Lower lobe of right lung (tissue), 2 donors: ENCODE measurements at regions not wholly inside any gene's neighbourhood (a gene's known extent, or its start where the extent isn't known, plus 50 kb on each side); places are given as distances from the start of the nearest gene placed in this dataset.

Source experiments
- ATAC-seq, 2 donors: fragments of 200-7000 bp; cut with Tn5 transposase; one replicate each; pipeline ENCODE4 v1.9.1; 2020 to 2022; ENCODE audit warnings: mild to moderate bottlenecking in 2 of 2, moderate library complexity in 2 of 2
- DNase-seq: peaks from one replicate; pipeline ENCODE4 v3.0.0-alpha.2; 2020
- H3K27ac ChIP-seq: fragments of 200-600 bp; one replicate; pipeline ENCODE4 v1.8.0; 2022
- H3K27me3 ChIP-seq: fragments of 200-600 bp; one replicate; pipeline ENCODE4 v1.8.0; 2022; ENCODE audit warnings: low read depth
- H3K36me3 ChIP-seq: fragments of 200-600 bp; one replicate; pipeline ENCODE4 v1.8.0; 2022; ENCODE audit warnings: mild to moderate bottlenecking
- H3K4me1 ChIP-seq: fragments of 200-600 bp; one replicate; pipeline ENCODE4 v1.8.0; 2022
- H3K4me3 ChIP-seq: fragments of 200-600 bp; one replicate; pipeline ENCODE4 v1.8.0; 2022; ENCODE audit warnings: mild to moderate bottlenecking
- H3K9me3 ChIP-seq: fragments of 200-600 bp; one replicate; pipeline ENCODE4 v1.8.0; 2022
- intact Hi-C: fragments of 100-400 bp; cut with DNase I; formaldehyde crosslinking; loops from one replicate; pipeline ENCODE4 v1.11.0; 2022
- TF ChIP-seq, protein P1 (sequence below): fragments of 200-600 bp; IDR thresholded peaks from one replicate; pipeline ENCODE4 v1.8.0; 2022; ENCODE audit warnings: antibody characterized with exemption, mild to moderate bottlenecking
- donor health status: DM: no; HTN: yes; CAD: no; lungs with severe emphysema.

DNA sequence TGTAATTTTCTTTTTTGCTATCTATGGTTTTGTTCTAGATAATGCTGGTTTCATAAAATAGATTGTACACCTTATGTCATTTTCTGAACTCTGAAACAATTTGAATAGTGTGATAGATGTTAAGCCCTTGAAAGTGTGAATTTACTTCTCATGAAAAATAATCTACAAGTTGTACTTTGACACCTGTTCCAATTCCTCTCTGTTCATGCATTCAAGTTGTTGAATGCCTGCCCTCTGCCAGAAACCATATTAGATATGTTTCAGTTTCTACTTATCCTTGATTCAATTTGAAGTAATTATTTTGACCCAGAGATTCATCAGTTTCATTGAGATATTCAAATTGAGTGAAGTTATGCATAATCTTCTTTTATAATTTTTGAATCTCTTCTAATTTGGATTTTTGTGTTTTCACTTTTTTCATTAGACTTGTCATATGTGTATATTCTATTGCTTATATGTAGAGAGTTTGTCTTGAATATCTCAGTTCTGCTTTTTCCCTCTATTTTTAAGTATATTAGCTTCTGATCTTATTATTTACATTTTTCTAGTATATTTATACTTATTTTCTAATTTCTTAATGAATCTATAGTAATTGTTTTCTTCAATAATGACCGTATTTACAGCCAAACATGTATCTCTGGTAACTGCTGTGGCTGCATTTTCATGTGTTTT is 143.3 kb upstream of the TACR1 start:
- no peak overlapping the region for H3K4me3 ChIP-seq
- TF ChIP-seq, protein P1, sequence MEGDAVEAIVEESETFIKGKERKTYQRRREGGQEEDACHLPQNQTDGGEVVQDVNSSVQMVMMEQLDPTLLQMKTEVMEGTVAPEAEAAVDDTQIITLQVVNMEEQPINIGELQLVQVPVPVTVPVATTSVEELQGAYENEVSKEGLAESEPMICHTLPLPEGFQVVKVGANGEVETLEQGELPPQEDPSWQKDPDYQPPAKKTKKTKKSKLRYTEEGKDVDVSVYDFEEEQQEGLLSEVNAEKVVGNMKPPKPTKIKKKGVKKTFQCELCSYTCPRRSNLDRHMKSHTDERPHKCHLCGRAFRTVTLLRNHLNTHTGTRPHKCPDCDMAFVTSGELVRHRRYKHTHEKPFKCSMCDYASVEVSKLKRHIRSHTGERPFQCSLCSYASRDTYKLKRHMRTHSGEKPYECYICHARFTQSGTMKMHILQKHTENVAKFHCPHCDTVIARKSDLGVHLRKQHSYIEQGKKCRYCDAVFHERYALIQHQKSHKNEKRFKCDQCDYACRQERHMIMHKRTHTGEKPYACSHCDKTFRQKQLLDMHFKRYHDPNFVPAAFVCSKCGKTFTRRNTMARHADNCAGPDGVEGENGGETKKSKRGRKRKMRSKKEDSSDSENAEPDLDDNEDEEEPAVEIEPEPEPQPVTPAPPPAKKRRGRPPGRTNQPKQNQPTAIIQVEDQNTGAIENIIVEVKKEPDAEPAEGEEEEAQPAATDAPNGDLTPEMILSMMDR = no peak
- DNase-seq (no peak), ATAC-seq (no peak)
- no peak overlapping the region for H3K27ac ChIP-seq
- intact Hi-C loops = no loop called here
- no peaks in the 10 kb centered on the region for H3K27me3 ChIP-seq
- no peaks in the 10 kb centered on the region for H3K36me3 ChIP-seq
- no peaks in the 10 kb centered on the region for H3K9me3 ChIP-seq
- no peaks in the 10 kb centered on the region for H3K4me1 ChIP-seq

DNA sequence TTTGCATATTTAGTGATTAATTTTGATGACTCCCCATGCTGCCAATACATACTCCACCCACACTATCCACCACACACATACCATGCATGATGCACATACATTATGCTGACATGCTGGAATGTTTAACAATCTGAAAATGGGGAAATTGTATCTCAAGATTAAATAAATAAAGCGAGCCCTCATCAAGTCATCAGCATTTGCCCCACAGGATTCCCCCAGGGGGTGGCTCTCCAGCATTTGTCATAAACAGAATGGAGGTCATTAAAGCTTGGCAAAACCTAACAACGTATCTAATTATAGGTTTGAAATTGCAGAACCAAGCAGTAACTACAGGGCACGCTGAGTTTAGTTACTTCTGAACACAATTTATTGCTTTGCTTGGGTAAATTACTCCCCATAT is 141.2 kb upstream of the TACR1 start:
- Histone ChIP-seq H3K9me3 (no peaks in the 10 kb centered on the region), H3K4me3 (no peak overlapping the region), H3K27me3 (no peaks in the 10 kb centered on the region), H3K4me1 (no peaks in the 10 kb centered on the region), H3K36me3 (no peaks in the 10 kb centered on the region), H3K27ac (no peak overlapping the region)
- TF ChIP-seq, protein P1 = no peak
- intact Hi-C loops = no loop called here
- ATAC-seq (no peak), DNase-seq (no peak)

GRCh38 chr2:75338461-75338860 is 139.1 kb upstream of the TACR1 start:
- TF ChIP-seq, protein P1 = no peak
- no peaks in the 10 kb centered on the region for H3K4me1 ChIP-seq
- H3K4me3 ChIP-seq = no peak overlapping the region
- ATAC-seq = no peak
- H3K9me3 ChIP-seq = no peaks in the 10 kb centered on the region
- no peaks in the 10 kb centered on the region for H3K27me3 ChIP-seq
- DNase-seq = no peak
- no peak overlapping the region for H3K27ac ChIP-seq
- intact Hi-C loops = no loop called here
- H3K36me3 ChIP-seq = no peaks in the 10 kb centered on the region

GRCh38 chr2:75337619-75338018 is 138.3 kb upstream of the TACR1 start:
- H3K27me3 ChIP-seq = no peaks in the 10 kb centered on the region
- no peak for ATAC-seq
- H3K4me1 ChIP-seq = no peaks in the 10 kb centered on the region
- no peaks in the 10 kb centered on the region for H3K9me3 ChIP-seq
- DNase-seq = no peak
- no peaks in the 10 kb centered on the region for H3K36me3 ChIP-seq
- intact Hi-C loops = no loop called here
- TF ChIP-seq, protein P1 = no peak
- H3K4me3 ChIP-seq = no peak overlapping the region
- no peak overlapping the region for H3K27ac ChIP-seq

- intact Hi-C loops = no loop called here
- Histone ChIP-seq H3K27ac (no peak overlapping the region), H3K36me3 (no peaks in the 10 kb centered on the region), H3K4me3 (no peak overlapping the region), H3K4me1 (no peaks in the 10 kb centered on the region), H3K9me3 (no peaks in the 10 kb centered on the region), H3K27me3 (no peaks in the 10 kb centered on the region)
- ATAC-seq = no peak
- TF ChIP-seq, protein P1 = no peak
- no peak for DNase-seq
Observed at GRCh38 chr2:75337016-75337415, 137.7 kb upstream of the TACR1 start.
